ENCODE measurements at regions not wholly inside any gene's neighbourhood (a gene's known extent, or its start where the extent isn't known, plus 50 kb on each side); places are given as distances from the start of the nearest gene placed in this dataset.

GRCh38 chr3:11720304-11720898, 76.7 kb upstream of the VGLL4 start (continued):
- peak; percentile 22; the same call in 1 of the 2 replicates for TF ChIP-seq SUZ12 (IDR thresholded peaks at IDR 0.05; ENCODE audit: low read length)
- TF ChIP-seq JUN (IDR thresholded peaks at IDR 0.05; ENCODE audit: low read depth, low read length), result no peak
- TF ChIP-seq SRF (IDR thresholded peaks at IDR 0.05; ENCODE audit: low read depth, low read length), result no peak
- no peak for TF ChIP-seq CBX8 (IDR thresholded peaks at IDR 0.05; ENCODE audit: borderline replicate concordance, low read depth, low read length)
- no peak for TF ChIP-seq EGR1 (IDR thresholded peaks at IDR 0.05; ENCODE audit: borderline replicate concordance, low read depth, low read length)
- TF ChIP-seq RNF2 (IDR thresholded peaks at IDR 0.05; ENCODE audit: borderline replicate concordance, low read depth, low read length, missing control alignments, poor library complexity, severe bottlenecking), result no peak
- TF ChIP-seq POLR2A (IDR thresholded peaks at IDR 0.05; ENCODE audit: control extremely low read depth in 1 of 2, low read depth in 2 of 2, low read length in 2 of 2), result no peak
- peak; percentile 68 for TF ChIP-seq E2F6 (IDR thresholded peaks at IDR 0.05)
- no peak for TF ChIP-seq GTF2F1 (IDR thresholded peaks at IDR 0.05; ENCODE audit: borderline replicate concordance, low read depth, low read length)
- no peak for TF ChIP-seq SP1 (IDR thresholded peaks at IDR 0.05; ENCODE audit: low read depth, low read length)
- no peak for TF ChIP-seq CTCF (IDR thresholded peaks at IDR 0.05; ENCODE audit: control extremely low read depth in 1 of 3, insufficient read depth in 1 of 3, low read depth in 1 of 3, low read length in 3 of 3)
- no peak for TF ChIP-seq SIRT6 (IDR thresholded peaks at IDR 0.05; ENCODE audit: low read length)
- TF ChIP-seq BCL11A (IDR thresholded peaks at IDR 0.05; ENCODE audit: low read depth in 2 of 2, low read length in 2 of 2), result no peak
- no peak for TF ChIP-seq USF2 (IDR thresholded peaks at IDR 0.05; ENCODE audit: low read length)
